B cell (primary cell): ENCODE measurements at regions not wholly inside any gene's neighbourhood (a gene's known extent, or its start where the extent isn't known, plus 50 kb on each side); places are given as distances from the start of the nearest gene placed in this dataset.

Experiments
- ATAC-seq: fragments of 200-7000 bp; cut with Tn5 transposase; one replicate; pipeline ENCODE4 v1.10.0; 2021; ENCODE audit warnings: low read depth, mild to moderate bottlenecking, moderate number of reproducible peaks, moderate library complexity
- CTCF ChIA-PET: fragments of 350-600 bp; sonication (Branson Sonifier 250); formaldehyde crosslinking; loops from one replicate; lab custom pipeline; 2021; ENCODE audit warnings: antibody characterized with exemption, inconsistent platforms; lab: Charles Lee
- POLR2A ChIA-PET: fragments of 350-600 bp; sonication (Branson Sonifier 250); formaldehyde crosslinking; loops from one replicate; lab custom pipeline; 2021; ENCODE audit warnings: antibody characterized with exemption; lab: Charles Lee
- DNase-seq: peaks from one replicate; pipeline ENCODE4 v3.0.0; 2013
- H2AFZ ChIP-seq: 2 replicates; pipeline ENCODE4 v1.6.1; 2012; ENCODE audit warnings: mild to moderate bottlenecking, low read depth, low read length; ENCODE audit not compliant: insufficient read depth, poor library complexity, severe bottlenecking
- H3K27ac ChIP-seq, 2 donors: 1 replicate in 1 of 2; 2 replicates in 1 of 2; pipeline ENCODE4 v1.5.1; 2012 to 2013; ENCODE audit warnings: low read length in 2 of 2, mild to moderate bottlenecking in 2 of 2, moderate library complexity in 1 of 2
- H3K27me3 ChIP-seq, 4 experiments: fragments of 200-600 bp in 1 of 4; sonication (generic) in 1 of 4; replicated peaks in 1 of 4; 1 replicate in 2 of 4; 2 replicates in 2 of 4; pipeline versions ENCODE4 v1.6.1 to v1.7.0; 2013 to 2016; ENCODE audit warnings: low read length in 3 of 4, mild to moderate bottlenecking in 2 of 4, mixed read lengths in 1 of 4, moderate library complexity in 1 of 4; ENCODE audit not compliant: insufficient read depth in 4 of 4, control insufficient read depth in 3 of 4; ENCODE audit errors: control extremely low read depth in 1 of 4
- H3K36me3 ChIP-seq, 2 experiments: replicated peaks in 1 of 2; 1 replicate in 1 of 2; 2 replicates in 1 of 2; pipeline versions ENCODE4 v1.6.1 to v1.7.1; 2013; ENCODE audit warnings: low read length in 1 of 2; ENCODE audit not compliant: insufficient read depth in 2 of 2, control insufficient read depth in 1 of 2; ENCODE audit errors: control extremely low read depth in 1 of 2, extremely low read depth in 1 of 2
- H3K4me1 ChIP-seq, 2 donors: fragments of 200-600 bp in 1 of 2; sonication (generic) in 1 of 2; 1 replicate in 1 of 2; 2 replicates in 1 of 2; pipeline versions ENCODE4 v1.5.1 to v1.6.1; 2013 to 2017; ENCODE audit warnings: low read length in 2 of 2; ENCODE audit not compliant: control insufficient read depth in 2 of 2, insufficient read depth in 2 of 2
- H3K4me2 ChIP-seq: replicated peaks from 2 replicates; pipeline ENCODE3; 2012; ENCODE audit warnings: mild to moderate bottlenecking, low read depth, low read length; ENCODE audit not compliant: poor library complexity, severe bottlenecking
- H3K4me3 ChIP-seq, 5 experiments: fragments of 200-600 bp in 1 of 5; sonication (generic) in 1 of 5; 1 replicate in 3 of 5; 2 replicates in 2 of 5; pipeline versions ENCODE4 v1.5.1 to v1.7.0; 2011 to 2016; ENCODE audit warnings: low read length in 4 of 5, mild to moderate bottlenecking in 4 of 5, low read depth in 2 of 5, control low read depth in 1 of 5, moderate library complexity in 1 of 5; ENCODE audit not compliant: insufficient read depth in 1 of 5; ENCODE audit errors: control extremely low read depth in 1 of 5, extremely low read depth in 1 of 5
- H3K79me2 ChIP-seq: fragments of 200-600 bp; sonication (generic); one replicate; pipeline ENCODE4 v1.6.0; 2016; ENCODE audit warnings: low read length; ENCODE audit not compliant: control insufficient read depth, insufficient read depth
- H3K9ac ChIP-seq: fragments of 200-600 bp; sonication (generic); 2 replicates; pipeline ENCODE4 v1.6.1; 2017; ENCODE audit warnings: mild to moderate bottlenecking, low read length, moderate library complexity
- H3K9me3 ChIP-seq, 3 donors: one replicate each; pipeline versions ENCODE4 v1.6.1 to v1.7.1; 2013; ENCODE audit warnings: low read length in 2 of 3; ENCODE audit not compliant: control insufficient read depth in 2 of 3, insufficient read depth in 1 of 3; ENCODE audit errors: control extremely low read depth in 1 of 3
- H4K20me1 ChIP-seq: 2 replicates; pipeline ENCODE4 v1.6.0; 2012; ENCODE audit warnings: mild to moderate bottlenecking, low read length; ENCODE audit not compliant: insufficient read depth, control insufficient read depth, poor library complexity, severe bottlenecking
- H3K27ac Mint-ChIP-seq: one replicate; pipeline ENCODE4 v1.8.0; 2021; ENCODE audit warnings: mixed read lengths
- H3K27me3 Mint-ChIP-seq: one replicate; pipeline ENCODE4 v1.8.0; 2021; ENCODE audit warnings: mixed read lengths
- H3K4me1 Mint-ChIP-seq: one replicate; pipeline ENCODE4 v1.8.0; 2021; ENCODE audit warnings: mixed read lengths
- H3K4me3 Mint-ChIP-seq: one replicate; pipeline ENCODE4 v1.8.0; 2021; ENCODE audit warnings: mixed read lengths
- H3K9me3 Mint-ChIP-seq: one replicate; pipeline ENCODE4 v1.8.0; 2022; ENCODE audit warnings: mixed read lengths; ENCODE audit not compliant: insufficient read depth
- CTCF ChIP-seq: fragments of 200-600 bp; IDR thresholded peaks from one replicate; pipeline ENCODE4 v1.8.0; 2022; ENCODE audit warnings: antibody characterized with exemption, mild to moderate bottlenecking
- EZH2 ChIP-seq: IDR thresholded peaks from 2 replicates; pipeline ENCODE4 v1.6.1; 2012; ENCODE audit warnings: borderline replicate concordance, low read depth, mild to moderate bottlenecking, moderate library complexity, low read length; ENCODE audit not compliant: insufficient read depth, poor library complexity, severe bottlenecking
- WGBS: methylation state at CpG from one replicate; pipeline ENCODE4 v1.1.5; 2013; ENCODE audit warnings: missing lambda C conversion rate; ENCODE audit not compliant: insufficient coverage; 5-methylcytosine and 5-hydroxymethylcytosine counted together
- intact Hi-C: fragments of 100-400 bp; cut with micrococcal nuclease; formaldehyde crosslinking; loops from one replicate; pipeline ENCODE4 v1.10.0; 2022

DNA sequence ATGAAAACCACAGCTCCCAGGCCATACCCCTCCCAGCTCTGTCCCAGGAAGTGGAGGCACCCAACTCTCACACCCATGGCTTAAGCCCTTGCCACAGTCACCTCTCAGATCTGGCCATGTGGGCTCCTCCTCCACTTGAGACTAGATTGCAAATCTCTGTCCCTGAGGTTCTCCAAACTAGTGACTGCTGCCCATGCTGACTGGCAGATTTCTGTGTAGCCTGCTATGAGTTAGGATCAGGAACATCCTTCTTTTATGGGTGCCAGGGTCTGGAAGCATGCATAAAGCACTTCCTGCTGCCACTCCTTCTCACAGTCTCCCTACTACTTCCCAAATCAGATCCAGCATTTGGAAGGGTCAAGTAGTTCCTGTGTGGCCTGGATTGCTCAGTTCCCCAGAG is 59.6 kb upstream of the GOLIM4 start:
- POLR2A ChIA-PET: no interaction called here
- no peaks in the 10 kb centered on the region for H3K79me2 ChIP-seq
- no peak overlapping the region for H3K4me2 ChIP-seq
- no peak for TF ChIP-seq CTCF
- no peak for TF ChIP-seq EZH2
- H3K4me3 ChIP-seq: no peak overlapping the region
- H3K9ac ChIP-seq: no peak overlapping the region
- CTCF ChIA-PET: no interaction called here
- Mint-ChIP-seq H3K27ac (no peak overlapping the region), H3K27me3 (peaks cover 32% of the 10 kb centered on the region), H3K4me3 (no peak overlapping the region), H3K4me1 (peaks cover 6% of the 10 kb centered on the region), H3K9me3 (peaks cover 6% of the 10 kb centered on the region)
- DNase-seq (no peak), ATAC-seq (no peak)
- no peaks in the 10 kb centered on the region for H3K4me1 ChIP-seq
- no peak overlapping the region for H2AFZ ChIP-seq
- H3K36me3 ChIP-seq: no peaks in the 10 kb centered on the region
- intact Hi-C loops: no loop called here
- peaks cover 0 to 4% (median 0%) of the 10 kb centered on the region in 4 experiments for H3K27me3 ChIP-seq
- no peaks in the 10 kb centered on the region for H4K20me1 ChIP-seq
- peaks cover 0 to 18% (median 16%) of the 10 kb centered on the region in 3 donors for H3K9me3 ChIP-seq
- H3K27ac ChIP-seq: no peak overlapping the region

DNA sequence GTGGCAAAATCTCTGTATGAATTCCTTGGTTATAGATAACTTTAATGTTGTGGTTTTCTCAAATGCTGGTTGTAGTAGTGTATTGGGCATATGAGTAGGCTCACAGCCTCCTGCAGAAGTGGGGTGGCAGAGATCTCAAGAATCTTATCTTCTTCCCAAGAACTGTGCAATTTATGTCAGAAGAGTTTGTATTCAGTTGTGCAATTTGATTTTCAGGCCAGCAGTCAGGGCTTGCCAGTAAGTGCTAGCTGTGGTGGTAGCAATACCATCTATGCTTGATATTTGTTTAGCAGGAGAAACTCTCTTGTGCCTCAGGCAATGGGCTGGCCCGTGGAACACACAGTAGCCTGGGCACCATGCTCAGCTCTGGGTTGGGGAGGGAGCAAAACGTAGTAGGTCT is 58.4 kb upstream of the GOLIM4 start:
- Histone ChIP-seq H3K4me2 (no peak overlapping the region), H3K36me3 (no peaks in the 10 kb centered on the region), H2AFZ (no peak overlapping the region), H3K9me3 (peaks cover 0 to 18% (median 16%) of the 10 kb centered on the region in 3 donors), H3K27me3 (peaks cover 0 to 4% (median 0%) of the 10 kb centered on the region in 4 experiments), H3K4me1 (no peaks in the 10 kb centered on the region), H3K79me2 (no peaks in the 10 kb centered on the region), H3K4me3 (no peak overlapping the region), H3K27ac (no peak overlapping the region), H3K9ac (no peak overlapping the region), H4K20me1 (no peaks in the 10 kb centered on the region)
- Mint-ChIP-seq H3K4me1 (peaks cover 6% of the 10 kb centered on the region), H3K9me3 (peaks cover 6% of the 10 kb centered on the region), H3K4me3 (no peak overlapping the region), H3K27me3 (peaks cover 30% of the 10 kb centered on the region), H3K27ac (no peak overlapping the region)
- no peak for TF ChIP-seq CTCF
- no peak for TF ChIP-seq EZH2
- intact Hi-C loops: no loop called here
- ChIA-PET POLR2A (no interaction called here), CTCF (interaction anchor here (0.8 kb wide), 1 partner anchor 12 kb away, joined by 3 read pairs; no protein-coding TSS in a partner anchor)
- ATAC-seq: no peak
- WGBS: 71% methylated on average over 2 of the region's 2 CpGs
- no peak for DNase-seq
